Cardiac fibroblast (primary cell): ENCODE measurements at regions not wholly inside any gene's neighbourhood (a gene's known extent, or its start where the extent isn't known, plus 50 kb on each side); places are given as distances from the start of the nearest gene placed in this dataset.

Source experiments
- DNase-seq, 2 donors: peaks; one replicate each; pipeline versions ENCODE4 v3.0.0 to v3.0.0-alpha.2; 2010; ENCODE audit warnings: low read depth in 2 of 2
- H3K4me3 ChIP-seq, 2 donors: replicated peaks in 1 of 2; 1 replicate in 1 of 2; 2 replicates in 1 of 2; pipeline ENCODE4 v1.5.1; 2011; ENCODE audit warnings: low read depth in 2 of 2, low read length in 2 of 2, mild to moderate bottlenecking in 2 of 2, moderate library complexity in 1 of 2
- TF ChIP-seq, protein P1 (sequence below): IDR thresholded peaks from one replicate; pipeline ENCODE4 v1.5.1; 2011; ENCODE audit warnings: low read depth, mild to moderate bottlenecking, low read length, inconsistent platforms

DNA sequence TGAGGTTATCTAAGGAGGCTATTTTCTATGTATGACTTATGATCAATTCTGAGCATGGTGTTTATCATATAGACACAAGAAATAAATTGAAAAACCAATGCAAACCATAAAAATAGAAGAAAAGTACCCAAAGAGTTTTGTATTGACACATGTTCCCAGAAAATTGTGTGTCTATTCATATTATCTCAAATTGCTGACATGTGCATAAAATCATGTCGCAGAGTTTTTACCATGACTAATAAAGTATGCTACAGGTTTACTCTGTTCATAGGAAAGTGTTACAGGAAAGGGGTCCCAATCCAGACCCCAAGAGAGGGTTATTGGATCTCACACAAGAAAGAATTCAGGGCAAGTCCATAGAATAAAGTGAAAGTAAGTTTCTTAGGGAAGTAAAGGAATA, 290.7 kb upstream of the NRXN1 start:
- DNase-seq, result no peak
- TF ChIP-seq, protein P1, sequence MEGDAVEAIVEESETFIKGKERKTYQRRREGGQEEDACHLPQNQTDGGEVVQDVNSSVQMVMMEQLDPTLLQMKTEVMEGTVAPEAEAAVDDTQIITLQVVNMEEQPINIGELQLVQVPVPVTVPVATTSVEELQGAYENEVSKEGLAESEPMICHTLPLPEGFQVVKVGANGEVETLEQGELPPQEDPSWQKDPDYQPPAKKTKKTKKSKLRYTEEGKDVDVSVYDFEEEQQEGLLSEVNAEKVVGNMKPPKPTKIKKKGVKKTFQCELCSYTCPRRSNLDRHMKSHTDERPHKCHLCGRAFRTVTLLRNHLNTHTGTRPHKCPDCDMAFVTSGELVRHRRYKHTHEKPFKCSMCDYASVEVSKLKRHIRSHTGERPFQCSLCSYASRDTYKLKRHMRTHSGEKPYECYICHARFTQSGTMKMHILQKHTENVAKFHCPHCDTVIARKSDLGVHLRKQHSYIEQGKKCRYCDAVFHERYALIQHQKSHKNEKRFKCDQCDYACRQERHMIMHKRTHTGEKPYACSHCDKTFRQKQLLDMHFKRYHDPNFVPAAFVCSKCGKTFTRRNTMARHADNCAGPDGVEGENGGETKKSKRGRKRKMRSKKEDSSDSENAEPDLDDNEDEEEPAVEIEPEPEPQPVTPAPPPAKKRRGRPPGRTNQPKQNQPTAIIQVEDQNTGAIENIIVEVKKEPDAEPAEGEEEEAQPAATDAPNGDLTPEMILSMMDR, result no peak
- H3K4me3 ChIP-seq, result no peak overlapping the region

DNA sequence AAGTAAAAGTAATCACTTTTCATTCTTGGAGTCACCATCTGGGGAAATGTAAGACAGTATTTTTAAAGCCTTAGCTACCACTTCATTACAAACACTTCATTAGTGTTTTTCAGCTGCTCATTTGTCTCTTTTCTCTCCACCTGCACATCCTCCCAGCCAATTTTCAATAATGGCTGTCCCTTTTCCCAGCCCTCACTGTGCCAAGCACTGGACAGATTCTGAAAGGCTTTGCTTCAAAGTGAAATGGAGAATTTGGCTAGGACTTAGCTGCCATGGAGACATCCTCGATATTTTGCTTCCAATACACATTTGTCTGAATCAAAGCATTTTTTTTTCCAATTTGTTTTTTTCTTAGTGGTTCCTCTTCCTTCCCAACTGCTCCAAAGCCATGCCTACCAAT, 272.4 kb upstream of the NRXN1 start:
- H3K4me3 ChIP-seq, result no peak overlapping the region
- TF ChIP-seq, protein P1, result no peak
- DNase-seq, result no peak

GRCh38 chr2:51301381-51301780, 269.4 kb upstream of the NRXN1 start:
- DNase-seq, result peak in 1 of 2 donors; percentile 8
- H3K4me3 ChIP-seq, result no peak overlapping the region
- TF ChIP-seq, protein P1, result no peak

GRCh38 chr2:51299370-51299769, 267.4 kb upstream of the NRXN1 start:
- TF ChIP-seq, protein P1, result no peak
- no peak for DNase-seq

GRCh38 chr2:51297488-51297887, 265.6 kb upstream of the NRXN1 start:
- H3K4me3 ChIP-seq, result no peak overlapping the region
- TF ChIP-seq, protein P1, result no peak
- peak in 1 of 2 donors; percentile 16 for DNase-seq

More at GRCh38 chr2:51299370-51299769, 267.4 kb upstream of the NRXN1 start:
- no peak overlapping the region for H3K4me3 ChIP-seq

DNA sequence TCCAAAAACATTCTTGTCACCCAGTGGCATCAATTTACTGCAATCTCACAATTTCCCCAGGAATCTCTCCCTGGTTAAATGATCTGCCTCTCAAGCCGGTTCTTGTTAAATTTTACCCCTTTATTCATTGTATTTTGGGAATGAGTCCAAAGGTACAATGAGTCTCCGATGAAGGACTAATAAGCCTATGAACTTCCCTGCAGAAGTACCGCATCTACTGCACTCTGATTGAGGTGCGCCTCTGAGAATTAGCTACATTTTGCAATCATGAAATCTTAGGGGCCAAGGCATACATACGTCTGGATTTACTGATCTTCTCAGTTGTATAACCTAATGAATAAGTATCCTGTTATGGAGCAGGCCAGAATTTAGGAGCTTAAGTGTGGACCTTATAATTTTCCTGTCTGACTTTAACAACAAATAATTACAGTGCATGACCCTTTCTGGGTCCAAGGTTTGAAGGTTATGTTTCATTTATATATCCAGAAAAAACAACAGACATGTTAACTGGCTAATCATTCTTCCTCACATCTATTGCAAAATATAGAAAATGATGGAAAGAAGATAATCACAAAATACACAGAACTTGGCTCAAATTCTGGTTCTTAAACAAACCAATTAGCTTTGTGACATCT, 261.8 kb upstream of the NRXN1 start:
- no peak for DNase-seq
- TF ChIP-seq, protein P1, result no peak
- H3K4me3 ChIP-seq, result no peak overlapping the region
